GM18520 (cell line): ENCODE measurements at regions not wholly inside any gene's neighbourhood (a gene's known extent, or its start where the extent isn't known, plus 50 kb on each side); places are given as distances from the start of the nearest gene placed in this dataset.

Experiments
- ATAC-seq: cut with Tn5 transposase; IDR thresholded peaks from one replicate; pipeline ENCODE4 v1.9.1; 2021; ENCODE audit not compliant: unreplicated experiment

DNA sequence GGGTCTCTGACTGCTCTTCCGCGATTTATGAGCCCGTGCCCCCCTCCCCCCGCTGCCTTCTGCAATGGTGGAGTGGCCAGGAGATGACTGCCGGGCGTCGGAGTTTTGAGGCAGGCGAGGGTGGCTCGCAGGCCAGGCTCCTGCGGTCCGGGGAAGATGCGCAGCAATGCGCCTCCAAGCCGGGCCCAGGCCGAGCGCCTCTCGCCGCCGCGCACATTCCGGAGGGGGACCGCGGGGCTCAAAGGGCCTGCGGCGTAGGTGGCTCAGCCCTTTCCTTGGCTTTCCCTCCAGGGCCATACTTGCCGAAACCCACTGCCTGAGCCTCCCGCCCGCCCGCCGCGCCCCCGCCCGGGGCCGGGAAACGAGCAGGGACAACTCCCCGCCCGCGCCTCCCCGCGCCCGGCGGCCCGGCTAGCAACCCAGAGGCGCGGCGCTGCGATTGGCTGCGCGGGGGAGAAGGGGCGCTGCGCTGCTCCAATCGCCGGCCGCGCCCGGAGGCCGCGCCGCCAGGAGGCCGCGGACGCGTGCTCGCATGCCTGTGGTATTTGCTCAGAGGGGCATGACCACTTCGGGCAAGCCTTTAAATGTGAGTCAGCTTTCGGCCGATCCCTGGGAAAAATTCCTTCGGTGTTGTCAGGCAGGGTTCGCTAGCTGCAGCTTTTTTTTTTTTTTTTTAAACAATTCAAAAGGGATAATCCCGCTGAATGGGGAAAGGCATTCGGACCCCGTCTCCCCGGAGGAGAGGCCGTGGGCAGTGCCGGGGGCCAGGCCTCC, 157.9 kb upstream of the PARP11 start:
- no peak for ATAC-seq

- no peak for ATAC-seq
These were observed 154.2 kb upstream of the PARP11 start for GRCh38 chr12:4027412-4027811.

GRCh38 chr12:4026517-4026916, 153.3 kb upstream of the PARP11 start:
- ATAC-seq, result no peak

- no peak for ATAC-seq
These were observed 152.8 kb upstream of the PARP11 start for GRCh38 chr12:4026020-4026358.

- no peak for ATAC-seq
These were observed 152.2 kb upstream of the PARP11 start for GRCh38 chr12:4025181-4026019.

- ATAC-seq, result no peak
These were observed 151.5 kb upstream of the PARP11 start for GRCh38 chr12:4024701-4025100.

- no peak for ATAC-seq
These were observed 142.3 kb upstream of the PARP11 start for GRCh38 chr12:4015225-4016091.

DNA sequence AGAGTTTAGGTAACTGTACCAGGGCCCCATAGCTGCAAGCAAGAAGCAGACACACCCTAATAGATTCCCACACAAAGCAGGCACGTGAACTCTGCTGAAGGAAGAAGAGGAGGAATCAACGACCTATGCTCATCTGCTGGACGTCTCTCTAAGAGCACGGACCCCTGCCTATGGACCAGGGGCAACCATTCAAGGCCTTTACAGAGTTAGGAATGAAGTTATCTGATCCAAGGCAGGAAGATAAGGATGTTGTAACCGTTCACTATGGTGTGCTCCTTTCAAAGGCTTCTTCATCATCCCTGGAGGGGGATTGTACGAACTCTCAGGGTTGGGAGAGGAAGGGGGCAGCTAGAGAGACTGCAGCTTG, 141.6 kb upstream of the PARP11 start:
- no peak for ATAC-seq

- no peak for ATAC-seq
These were observed 141.2 kb upstream of the PARP11 start for GRCh38 chr12:4014444-4014843.

GRCh38 chr12:4012977-4013968, 140.1 kb upstream of the PARP11 start:
- no peak for ATAC-seq

DNA sequence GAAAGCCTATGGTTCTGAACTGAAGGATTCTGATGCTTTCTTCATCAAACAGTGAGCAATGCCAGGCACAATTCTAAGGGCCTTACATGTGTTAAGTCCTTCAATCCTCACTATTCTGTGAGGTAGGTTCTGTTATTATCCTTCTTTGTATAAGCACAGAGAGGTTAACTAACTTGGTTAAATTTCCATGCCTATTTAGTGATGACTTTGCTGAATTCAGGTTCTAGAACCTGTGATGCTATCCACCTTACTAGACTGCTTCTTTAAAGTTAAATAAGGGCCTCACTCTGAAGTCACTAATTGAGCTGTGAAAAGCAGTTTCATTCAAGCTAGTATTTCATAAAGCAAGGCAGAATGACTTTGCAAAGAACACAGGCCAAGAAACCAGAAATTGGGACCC, 138.9 kb upstream of the PARP11 start:
- ATAC-seq, result no peak

- no peak for ATAC-seq
These were observed 138.4 kb upstream of the PARP11 start for GRCh38 chr12:4011597-4011996.

DNA sequence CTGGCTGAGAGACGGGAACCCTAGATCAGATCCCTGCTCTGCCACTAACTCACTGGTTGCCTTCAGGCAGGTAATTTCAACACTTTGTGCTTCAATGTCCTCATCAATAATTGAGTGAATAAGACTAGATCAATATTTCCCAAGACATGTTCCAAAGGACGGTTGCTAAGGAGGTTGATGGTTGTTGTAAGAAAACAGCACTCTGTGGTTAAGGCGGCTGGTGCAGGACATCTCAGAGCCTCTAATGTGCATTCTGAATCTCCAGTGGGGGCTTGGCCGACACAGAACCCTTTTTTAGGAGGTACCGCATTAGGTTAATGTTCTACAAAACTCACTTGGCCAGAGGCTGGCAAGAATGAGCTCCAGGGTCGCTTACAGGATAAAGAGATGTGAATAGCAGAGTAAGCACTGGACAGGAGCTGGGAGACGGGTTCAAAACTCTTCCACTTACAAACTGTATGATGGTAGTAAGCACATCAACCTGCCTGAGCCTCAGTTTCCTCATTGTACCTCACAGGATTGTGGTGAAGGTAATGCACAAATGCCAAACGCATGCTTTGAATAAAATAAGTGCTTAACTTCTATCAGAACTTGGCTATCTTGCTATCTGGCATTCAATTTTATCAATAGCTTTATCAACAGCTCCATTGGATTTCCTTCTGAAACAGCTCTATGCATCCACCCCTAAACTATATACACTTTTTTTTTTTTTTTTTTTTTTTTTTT, 136.9 kb upstream of the PARP11 start:
- no peak for ATAC-seq

DNA sequence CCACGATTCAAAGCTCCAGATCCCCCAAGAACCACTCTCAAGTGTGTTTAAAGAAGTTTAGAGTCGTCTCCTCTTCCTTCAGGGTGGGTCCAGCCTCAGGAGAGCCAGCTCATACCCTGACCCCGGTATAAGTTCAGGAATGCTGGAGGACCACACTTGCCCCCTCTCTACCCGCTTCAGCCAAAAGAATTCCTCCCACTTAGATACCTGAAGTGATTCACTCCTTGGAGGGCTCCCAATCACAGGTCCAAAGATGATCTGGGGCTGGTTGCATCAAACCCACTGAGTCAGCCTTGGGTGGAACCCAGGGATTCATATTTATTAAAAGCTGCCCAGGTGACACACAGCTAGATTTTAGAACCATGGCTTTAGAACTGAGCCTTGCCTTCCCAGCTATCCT, 133.5 kb upstream of the PARP11 start:
- ATAC-seq, result no peak

GRCh38 chr12:4005851-4006430, 132.7 kb upstream of the PARP11 start:
- no peak for ATAC-seq

- no peak for ATAC-seq
These were observed 130.4 kb upstream of the PARP11 start for GRCh38 chr12:4003576-4003975.

DNA sequence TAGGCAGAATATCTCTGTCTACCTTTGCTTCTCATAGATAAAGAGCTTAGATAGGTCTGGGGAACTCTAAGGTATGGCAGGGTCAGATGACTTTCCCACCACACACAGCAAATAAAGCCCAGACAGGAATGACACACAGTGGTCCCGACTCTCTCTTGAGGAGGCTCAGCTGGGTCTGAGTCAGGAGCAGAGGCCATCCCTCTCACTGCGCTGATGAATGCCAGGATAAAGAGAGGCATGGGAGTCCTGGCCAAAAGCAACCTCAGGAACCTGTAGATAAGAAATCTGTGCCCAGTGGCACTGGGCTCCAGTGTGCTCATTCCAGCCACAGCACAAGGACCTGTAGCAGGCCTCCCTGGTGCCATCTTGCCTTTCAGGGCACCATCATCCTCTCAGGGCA, 129.4 kb upstream of the PARP11 start:
- no peak for ATAC-seq

GRCh38 chr12:4001841-4002240, 128.6 kb upstream of the PARP11 start:
- no peak for ATAC-seq

GRCh38 chr12:4001031-4001430, 127.8 kb upstream of the PARP11 start:
- no peak for ATAC-seq
